GM12875 (cell line): ENCODE measurements at regions not wholly inside any gene's neighbourhood (a gene's known extent, or its start where the extent isn't known, plus 50 kb on each side); places are given as distances from the start of the nearest gene placed in this dataset.

Experiments used
- H3K4me3 ChIP-seq: one replicate; pipeline ENCODE4 v1.5.1; 2011; ENCODE audit warnings: low read depth, low read length, control low read depth
- TF ChIP-seq, protein P1 (sequence below): IDR thresholded peaks from 2 replicates; pipeline ENCODE4 v1.5.1; 2011; ENCODE audit warnings: low read depth, mild to moderate bottlenecking, control low read depth, inconsistent platforms, low read length, moderate library complexity, borderline replicate concordance; ENCODE audit not compliant: insufficient read depth

DNA sequence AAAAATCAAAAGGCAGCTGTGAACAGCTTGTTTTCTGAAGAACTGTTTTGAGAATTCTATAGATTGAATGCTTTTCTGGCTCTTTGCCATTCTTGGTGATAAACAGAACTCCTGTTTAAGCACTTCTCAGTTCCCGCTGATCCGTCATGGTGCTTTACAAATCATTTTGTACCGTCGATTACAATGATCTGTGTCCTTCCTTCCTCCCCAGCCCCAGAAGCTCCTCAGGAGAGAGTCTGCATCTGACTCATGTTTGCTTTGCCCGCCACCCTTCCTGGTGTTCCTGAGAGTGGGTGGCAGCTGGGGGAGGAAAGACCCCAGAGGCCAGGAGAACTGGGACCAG, 538.6 kb upstream of the MARCKS start:
- H3K4me3 ChIP-seq = no peak overlapping the region
- TF ChIP-seq, protein P1, sequence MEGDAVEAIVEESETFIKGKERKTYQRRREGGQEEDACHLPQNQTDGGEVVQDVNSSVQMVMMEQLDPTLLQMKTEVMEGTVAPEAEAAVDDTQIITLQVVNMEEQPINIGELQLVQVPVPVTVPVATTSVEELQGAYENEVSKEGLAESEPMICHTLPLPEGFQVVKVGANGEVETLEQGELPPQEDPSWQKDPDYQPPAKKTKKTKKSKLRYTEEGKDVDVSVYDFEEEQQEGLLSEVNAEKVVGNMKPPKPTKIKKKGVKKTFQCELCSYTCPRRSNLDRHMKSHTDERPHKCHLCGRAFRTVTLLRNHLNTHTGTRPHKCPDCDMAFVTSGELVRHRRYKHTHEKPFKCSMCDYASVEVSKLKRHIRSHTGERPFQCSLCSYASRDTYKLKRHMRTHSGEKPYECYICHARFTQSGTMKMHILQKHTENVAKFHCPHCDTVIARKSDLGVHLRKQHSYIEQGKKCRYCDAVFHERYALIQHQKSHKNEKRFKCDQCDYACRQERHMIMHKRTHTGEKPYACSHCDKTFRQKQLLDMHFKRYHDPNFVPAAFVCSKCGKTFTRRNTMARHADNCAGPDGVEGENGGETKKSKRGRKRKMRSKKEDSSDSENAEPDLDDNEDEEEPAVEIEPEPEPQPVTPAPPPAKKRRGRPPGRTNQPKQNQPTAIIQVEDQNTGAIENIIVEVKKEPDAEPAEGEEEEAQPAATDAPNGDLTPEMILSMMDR = no peak

DNA sequence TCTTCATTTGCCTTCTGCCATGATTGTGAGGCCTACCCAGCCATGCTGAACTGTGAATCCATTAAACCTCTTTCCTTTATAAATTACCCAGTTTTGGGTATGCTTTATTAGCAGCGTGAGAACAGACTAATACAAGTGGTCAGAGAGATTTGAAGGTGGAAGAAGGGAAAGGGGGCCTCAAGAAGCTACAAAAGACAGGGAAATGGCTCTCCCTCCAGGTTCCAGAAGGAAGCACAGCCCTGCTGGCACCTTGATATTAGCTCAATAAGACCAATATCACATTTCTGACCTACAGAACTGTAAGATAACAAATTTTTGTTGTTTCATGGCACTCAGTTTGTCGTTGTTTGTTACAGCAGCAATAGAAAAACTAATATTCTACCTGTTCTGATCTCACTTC, 536.5 kb upstream of the MARCKS start:
- H3K4me3 ChIP-seq = no peak overlapping the region
- TF ChIP-seq, protein P1 = no peak

DNA sequence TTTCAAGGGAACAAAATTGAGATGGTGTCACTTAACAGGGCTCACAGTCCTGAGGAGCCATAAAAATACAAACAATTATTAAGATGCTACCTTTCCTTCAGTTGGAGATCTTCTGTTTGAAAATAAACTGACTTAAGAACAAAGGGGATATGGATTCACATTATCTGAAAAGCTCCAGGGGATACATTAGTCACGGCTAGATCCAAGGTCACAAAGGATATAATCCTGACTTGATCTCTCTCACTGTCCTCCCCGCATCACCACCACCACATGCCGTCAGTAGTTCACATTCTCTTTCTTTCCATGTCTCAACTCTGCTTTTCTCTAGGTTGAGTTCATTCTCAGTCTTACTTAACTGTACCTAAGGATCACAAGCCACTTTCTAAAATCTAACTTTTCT, 530.4 kb upstream of the MARCKS start:
- TF ChIP-seq, protein P1 = no peak
- H3K4me3 ChIP-seq = no peak overlapping the region

DNA sequence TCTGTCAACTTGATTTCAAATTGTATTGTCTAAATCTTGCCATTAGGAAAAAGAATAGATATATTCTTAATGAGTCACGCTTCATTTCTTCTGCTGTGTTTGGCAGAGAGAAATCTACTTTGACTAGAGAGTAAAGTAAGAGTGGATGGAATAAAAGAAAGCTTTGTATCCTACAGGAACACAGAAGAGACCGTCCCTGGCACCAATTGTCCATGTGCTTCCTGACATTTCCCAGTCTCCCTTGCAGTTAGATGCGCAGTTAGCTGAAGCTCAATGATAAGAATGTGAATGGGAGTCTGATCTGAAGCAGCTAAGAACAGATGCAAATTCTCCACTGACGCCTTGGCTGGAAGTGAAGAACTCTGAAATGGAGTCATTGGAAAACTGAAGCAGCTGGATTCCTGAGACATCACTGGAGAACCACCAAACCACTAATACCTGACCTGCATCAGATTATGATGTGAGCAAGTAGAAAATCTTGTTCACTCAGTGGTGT, 528.2 kb upstream of the MARCKS start:
- TF ChIP-seq, protein P1 = no peak
- no peak overlapping the region for H3K4me3 ChIP-seq

DNA sequence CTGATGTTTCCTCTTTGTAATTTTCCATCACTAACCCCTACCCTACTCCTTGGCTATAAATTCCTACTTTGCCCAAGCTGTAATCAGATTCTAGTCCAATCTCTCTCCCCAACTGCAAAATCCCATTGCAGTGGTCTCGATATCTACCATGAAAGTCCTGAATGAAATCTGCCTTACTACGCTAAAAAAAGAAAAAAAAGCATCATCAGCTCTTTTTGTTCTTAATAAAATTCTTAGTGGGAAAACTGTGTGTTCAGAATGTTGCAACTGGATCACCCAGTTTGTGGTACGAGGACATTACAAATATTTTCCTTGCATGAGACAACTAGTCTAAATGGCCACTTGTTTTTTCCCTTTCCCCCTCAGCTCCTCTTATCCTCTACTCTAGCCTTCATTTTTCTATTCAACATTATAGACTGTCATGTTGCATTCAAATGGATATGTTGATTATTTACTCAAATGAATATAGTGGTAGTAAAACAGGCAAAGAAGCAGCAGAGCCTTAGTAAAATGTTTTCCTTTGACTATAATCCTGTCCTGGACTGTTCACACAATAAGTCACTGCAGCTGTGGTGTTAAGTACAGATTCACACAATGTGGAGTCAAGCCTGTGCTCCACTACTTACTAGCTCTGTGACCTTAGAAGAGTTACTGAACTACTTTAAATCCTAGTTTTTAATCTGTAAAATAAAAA, 527.1 kb upstream of the MARCKS start:
- H3K4me3 ChIP-seq = no peak overlapping the region
- TF ChIP-seq, protein P1 = no peak

DNA sequence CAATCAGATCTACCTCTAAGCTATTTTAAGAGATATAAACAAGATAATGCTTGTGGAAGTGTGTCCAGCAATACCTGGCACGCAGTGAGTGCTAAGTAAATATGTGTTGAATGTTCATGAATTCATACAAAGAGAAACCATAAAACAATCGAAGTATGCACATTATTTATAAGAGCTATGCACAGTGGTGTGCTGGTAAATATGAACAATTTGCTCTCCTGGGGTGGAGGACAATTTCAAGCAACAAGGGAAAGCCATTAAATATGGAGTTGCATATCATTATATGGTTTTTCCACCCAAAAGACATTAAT, 526.6 kb upstream of the MARCKS start:
- H3K4me3 ChIP-seq = no peak overlapping the region
- TF ChIP-seq, protein P1 = no peak

DNA sequence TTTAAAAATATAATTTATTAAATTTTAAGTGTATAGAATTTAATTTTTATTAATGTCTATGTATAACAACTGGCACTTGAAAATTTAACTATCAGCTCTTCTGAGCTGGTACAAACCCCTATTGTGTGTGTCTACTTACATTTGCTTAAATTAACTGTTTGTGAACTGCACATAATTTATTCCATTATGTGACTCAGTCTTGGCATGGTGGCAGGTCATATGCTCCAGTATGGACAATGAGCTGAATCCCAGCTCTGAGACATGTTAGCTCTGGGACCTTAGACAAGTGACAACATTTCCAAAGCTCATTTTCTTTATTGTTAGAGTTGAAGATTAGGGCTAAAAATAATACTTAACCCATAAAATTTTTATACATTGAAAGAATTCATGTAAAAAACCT, 526.1 kb upstream of the MARCKS start:
- no peak overlapping the region for H3K4me3 ChIP-seq
- TF ChIP-seq, protein P1 = no peak
